NK-92 treated with Interleukin-12 subunit alpha and Interleukin-12 subunit beta, amount 100 ng/mL, for 24 hours (cell line): ENCODE measurements at regions not wholly inside any gene's neighbourhood (a gene's known extent, or its start where the extent isn't known, plus 50 kb on each side); places are given as distances from the start of the nearest gene placed in this dataset.

Source experiments
- DNase-seq: peaks from one replicate; lab custom pipeline; 2025; lab: John Stamatoyannopoulos, UW

GRCh38 chr16:65668064-65668595, 546.3 kb upstream of the CDH11 start:
- DNase-seq = no peak

DNA sequence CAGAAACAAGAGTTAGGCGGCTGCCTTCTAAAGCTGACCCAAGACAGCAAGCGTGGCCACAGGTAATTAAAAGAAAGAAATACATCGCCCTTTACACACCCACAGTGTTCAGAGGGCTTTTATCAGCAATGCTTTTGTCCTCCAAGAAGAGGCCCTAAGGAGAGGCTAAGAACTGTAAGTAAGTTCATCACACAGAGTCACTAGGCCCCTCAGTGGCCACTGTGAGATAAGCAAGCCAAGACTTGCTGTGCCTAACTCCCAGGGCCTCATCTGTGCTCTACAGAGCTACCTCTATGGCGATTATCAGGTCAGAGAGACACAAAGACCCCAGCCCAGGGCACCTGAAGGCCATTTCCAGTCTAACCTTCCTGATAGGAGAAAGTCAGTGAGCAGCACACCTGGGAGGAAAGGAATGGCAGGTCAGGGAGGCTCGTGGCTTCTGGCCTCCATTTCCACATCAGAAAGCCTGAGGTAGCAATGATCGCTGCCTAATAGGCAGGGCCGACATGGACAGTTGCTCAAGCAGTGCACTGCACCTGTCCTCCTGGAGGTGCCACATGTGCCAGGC, 545.2 kb upstream of the CDH11 start:
- DNase-seq = no peak

DNA sequence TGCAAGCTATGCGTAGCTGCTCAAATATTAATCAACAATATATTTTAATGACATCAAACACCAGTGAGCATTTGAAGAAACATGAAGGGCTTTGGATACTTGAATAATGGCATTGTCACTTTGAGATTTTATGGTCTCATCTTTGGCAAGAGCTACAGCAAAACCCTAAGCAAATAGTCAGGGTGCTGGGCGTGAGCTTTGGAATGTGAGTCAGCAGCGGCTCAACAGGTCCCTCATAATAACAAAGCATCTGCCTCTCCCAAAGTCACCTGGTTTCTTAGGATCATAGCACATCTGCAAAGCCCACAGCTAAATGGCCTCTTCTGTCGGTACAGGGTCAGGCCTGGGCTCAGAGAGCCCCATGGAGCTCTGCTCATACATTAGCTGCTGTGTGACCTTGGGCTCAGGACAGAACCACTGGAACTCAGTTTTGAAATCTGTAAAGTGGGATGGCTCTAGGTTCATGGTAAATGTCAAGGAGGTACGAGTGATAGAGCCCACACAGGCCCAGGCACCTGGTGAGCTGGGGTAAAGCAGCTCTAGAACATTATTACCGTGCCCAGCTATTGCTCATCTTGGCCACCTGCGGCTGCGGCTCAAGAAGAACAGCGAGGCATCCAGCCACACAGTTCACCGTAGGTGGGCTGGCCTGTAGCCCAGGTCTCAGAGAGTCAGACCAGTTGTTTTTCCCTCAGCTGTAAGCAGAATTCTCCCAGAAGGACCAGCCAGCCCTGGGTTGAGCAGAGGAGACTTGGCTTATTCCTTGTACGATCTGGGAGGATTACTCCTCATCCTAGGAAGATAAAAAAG, 544.5 kb upstream of the CDH11 start:
- DNase-seq = no peak

DNA sequence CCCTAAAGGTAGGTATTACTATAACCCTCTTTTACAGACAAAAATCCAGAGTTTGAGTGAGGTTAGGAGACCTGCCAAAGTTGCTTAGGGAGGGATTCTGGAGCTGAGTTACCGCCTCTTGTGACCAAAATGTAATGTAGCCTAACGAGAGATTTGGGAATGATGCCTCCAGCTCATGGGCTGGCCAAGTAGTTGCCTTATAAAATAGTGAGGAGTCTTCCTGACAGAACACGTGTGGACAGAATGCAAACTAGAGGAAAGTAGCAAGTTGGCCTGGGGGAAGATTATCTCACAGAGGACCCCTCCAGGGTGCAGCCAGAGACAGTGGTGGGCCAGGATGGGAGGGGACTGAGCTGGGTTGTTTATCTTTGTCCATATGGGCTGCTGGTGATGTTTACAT, 543.7 kb upstream of the CDH11 start:
- no peak for DNase-seq

GRCh38 chr16:65663774-65664173, 541.9 kb upstream of the CDH11 start:
- DNase-seq = no peak

GRCh38 chr16:65662256-65662655, 540.4 kb upstream of the CDH11 start:
- no peak for DNase-seq

DNA sequence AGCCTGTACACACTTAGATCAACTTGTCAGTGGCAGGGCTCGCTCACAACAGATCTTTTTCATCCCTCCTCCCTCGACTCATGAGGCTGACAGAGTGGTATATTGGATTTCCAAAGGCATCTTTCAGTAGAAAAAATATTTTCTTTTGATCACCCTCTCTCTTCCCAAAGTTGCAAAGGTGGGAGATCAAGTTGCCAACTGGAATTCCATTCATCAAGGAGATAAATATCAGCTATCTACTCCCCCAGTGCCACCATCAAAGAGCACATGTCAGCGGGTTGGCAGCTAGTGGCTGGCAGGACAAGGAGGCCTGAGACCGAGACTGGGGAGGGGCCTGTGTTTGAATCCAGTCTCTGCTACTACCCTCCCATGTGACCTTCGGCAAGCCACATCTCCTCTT, 539.7 kb upstream of the CDH11 start:
- no peak for DNase-seq

GRCh38 chr16:65660390-65660789, 538.5 kb upstream of the CDH11 start:
- no peak for DNase-seq

- DNase-seq = no peak
Measured at GRCh38 chr16:65659758-65660157, 537.9 kb upstream of the CDH11 start.

DNA sequence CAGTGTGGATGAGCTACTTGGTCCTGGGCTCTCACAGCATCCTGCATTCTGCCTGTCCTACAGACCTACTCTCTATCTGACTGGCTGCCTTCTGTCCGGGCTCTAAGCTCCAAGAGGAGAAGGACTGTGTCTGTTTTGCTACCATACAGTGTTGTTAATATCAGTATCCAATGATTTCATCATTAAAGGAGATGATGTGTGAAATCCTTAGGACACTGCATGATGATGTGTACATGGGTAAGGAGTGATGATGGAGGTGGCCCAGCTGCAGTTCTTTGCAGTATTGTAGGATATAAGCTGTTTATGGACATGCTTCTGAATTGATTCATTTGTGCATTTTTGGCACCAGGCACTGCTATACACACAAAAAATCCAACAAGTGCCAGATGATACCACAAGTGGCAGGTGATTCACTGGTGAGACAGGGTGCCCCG, 536.9 kb upstream of the CDH11 start:
- no peak for DNase-seq

DNA sequence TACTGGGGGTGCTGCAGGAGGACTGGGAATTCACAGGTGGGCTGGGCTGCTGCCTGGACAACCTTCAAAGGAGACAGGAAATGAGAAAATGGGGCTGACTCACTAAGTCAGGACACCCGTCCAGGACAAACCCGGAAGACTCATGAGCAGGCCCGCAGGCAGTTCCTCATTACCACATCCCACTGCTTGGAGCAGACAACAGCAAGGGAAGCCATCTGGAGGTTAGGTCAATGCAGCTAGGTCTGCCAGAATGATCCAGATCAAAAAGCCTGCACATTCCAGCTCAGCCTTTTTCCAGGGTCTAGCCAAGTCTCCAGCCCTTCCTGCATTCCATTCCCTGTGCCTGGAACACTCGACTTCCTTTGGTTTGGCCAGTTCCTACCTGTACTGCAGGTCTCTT, 536.5 kb upstream of the CDH11 start:
- no peak for DNase-seq

DNA sequence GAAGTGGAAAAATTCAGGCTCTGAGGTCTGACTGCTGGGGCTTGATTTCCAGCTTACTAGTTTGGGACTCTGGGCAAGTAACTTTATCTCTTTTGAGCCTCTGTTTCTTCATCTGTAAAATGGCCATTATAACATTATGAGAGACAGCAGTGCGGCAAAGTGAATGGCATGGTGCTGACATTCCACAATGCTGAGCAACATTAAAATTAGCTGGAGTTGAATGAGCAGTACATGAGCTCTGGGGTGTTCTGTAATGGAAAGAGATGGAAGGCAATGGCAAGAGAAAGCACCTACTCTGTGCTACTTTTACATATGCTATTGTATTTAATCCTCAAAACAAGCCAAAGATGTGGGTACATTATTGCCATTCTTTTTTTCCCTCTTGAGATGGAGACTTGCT, 535.7 kb upstream of the CDH11 start:
- DNase-seq = no peak

GRCh38 chr16:65657071-65657494, 535.2 kb upstream of the CDH11 start:
- no peak for DNase-seq

- no peak for DNase-seq
Measured at GRCh38 chr16:65655802-65656201, 533.9 kb upstream of the CDH11 start.

DNA sequence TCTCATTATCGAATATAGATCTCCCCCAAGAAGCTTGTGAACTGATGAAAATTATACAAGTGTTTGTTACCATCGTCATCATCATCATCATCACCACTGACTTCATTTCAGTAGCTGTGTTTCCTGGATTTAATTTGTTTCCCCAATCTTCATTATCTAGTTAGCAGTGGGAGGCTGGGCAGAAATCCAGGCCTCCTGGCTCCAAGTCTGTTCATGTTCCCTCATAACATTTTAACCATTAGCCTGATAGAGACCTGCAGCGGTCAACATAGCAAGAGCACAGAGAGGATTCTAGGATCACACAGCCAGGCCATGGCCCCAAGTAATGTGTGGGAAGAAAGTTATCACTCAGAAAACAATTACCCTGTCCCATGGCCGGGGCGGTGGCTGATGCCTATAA, 526.2 kb upstream of the CDH11 start:
- no peak for DNase-seq

DNA sequence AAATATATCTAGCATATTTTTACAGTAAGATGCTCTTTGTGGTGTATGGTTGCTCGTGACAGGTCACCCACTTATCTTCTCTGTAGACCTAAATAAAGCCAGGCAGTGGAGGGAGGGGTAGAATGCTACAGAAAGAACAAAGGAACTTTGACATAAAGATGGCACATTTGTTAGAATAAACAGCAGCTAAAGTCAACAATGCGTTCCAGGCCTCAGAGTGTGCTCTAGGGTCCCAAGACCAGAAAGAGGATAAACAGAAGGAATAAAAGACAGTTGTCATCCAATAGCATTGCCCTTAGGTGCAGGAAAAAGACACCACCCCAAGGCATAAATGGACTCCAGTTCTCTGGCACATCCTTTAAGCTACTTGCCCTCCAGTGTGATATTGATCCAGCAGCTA, 523.0 kb upstream of the CDH11 start:
- DNase-seq = no peak

GRCh38 chr16:65641762-65642289, 520.0 kb upstream of the CDH11 start:
- no peak for DNase-seq

- DNase-seq = no peak
Measured at GRCh38 chr16:65641049-65641761, 519.3 kb upstream of the CDH11 start.

GRCh38 chr16:65634833-65635232, 513.0 kb upstream of the CDH11 start:
- DNase-seq = no peak

- no peak for DNase-seq
Measured at GRCh38 chr16:65634291-65634690, 512.4 kb upstream of the CDH11 start.

GRCh38 chr16:65624666-65625065, 502.8 kb upstream of the CDH11 start:
- no peak for DNase-seq

GRCh38 chr16:65624229-65624628, 502.4 kb upstream of the CDH11 start:
- no peak for DNase-seq

GRCh38 chr16:65622871-65623270, 501.0 kb upstream of the CDH11 start:
- DNase-seq = no peak
